HepG2 (cell line): ENCODE measurements at regions not wholly inside any gene's neighbourhood (a gene's known extent, or its start where the extent isn't known, plus 50 kb on each side); places are given as distances from the start of the nearest gene placed in this dataset.

Experiments
- NR2F1 ChIP-seq, 2 experiments: fragments of 450-650 bp in 1 of 2; formaldehyde crosslinking in 1 of 2; IDR thresholded peaks; 2 replicates each; pipeline versions ENCODE4 v1.5.0 to v1.6.1; 2016 to 2020; ENCODE audit warnings: mild to moderate bottlenecking in 1 of 2, missing compliant biosample characterization in 1 of 2, missing genetic modification reagents in 1 of 2, moderate library complexity in 1 of 2
- RAD51 ChIP-seq: fragments of 450-650 bp; IDR thresholded peaks from 2 replicates; pipeline ENCODE4 v1.6.1; 2016; ENCODE audit warnings: borderline replicate concordance
- RORA ChIP-seq: sonication (generic); formaldehyde crosslinking; IDR thresholded peaks from 2 replicates; pipeline ENCODE4 v1.5.0; 2020; ENCODE audit warnings: mild to moderate bottlenecking, missing genetic modification reagents, moderate library complexity
- SMC3 ChIP-seq: IDR thresholded peaks from 2 replicates; pipeline ENCODE4 v1.6.1; 2011; ENCODE audit warnings: low read length, improper control_type of control experiment
- TEAD3 ChIP-seq: optimal IDR thresholded peaks from 2 replicates; pipeline ENCODE3; 2016; ENCODE audit warnings: borderline replicate concordance
- ZNF335 ChIP-seq: sonication (generic); formaldehyde crosslinking; IDR thresholded peaks from 2 replicates; pipeline ENCODE4 v1.4.0; 2020; ENCODE audit warnings: missing genetic modification reagents
- TF ChIP-seq, protein P1 (sequence below): sonication (generic); formaldehyde crosslinking; IDR thresholded peaks from 2 replicates; pipeline ENCODE4 v1.4.0; 2020; ENCODE audit warnings: mild to moderate bottlenecking, missing genetic modification reagents

DNA sequence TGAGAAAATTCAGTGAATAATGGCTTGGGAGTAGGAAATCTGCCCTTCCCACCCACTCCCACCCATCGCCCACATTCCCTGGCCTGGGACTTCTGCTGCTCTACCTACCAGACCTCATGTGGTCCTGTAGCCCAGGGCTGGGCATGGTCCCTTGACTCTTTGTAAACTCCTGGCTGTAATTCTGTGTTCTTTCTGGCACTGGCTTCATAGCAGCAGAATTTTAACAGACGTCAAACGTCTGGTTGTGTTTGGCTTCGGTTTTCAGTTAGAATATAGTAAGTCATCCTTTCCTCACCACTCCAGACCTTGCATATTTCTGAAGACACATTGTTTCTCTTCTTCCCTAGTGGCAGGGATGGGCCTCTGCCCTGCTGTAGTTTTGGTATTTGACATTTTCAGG, 210.6 kb downstream of the CSNK2A3 start:
- no peak for TF ChIP-seq ZNF335 (CRISPR knock-in tag)
- TF ChIP-seq SMC3 = no peak
- TF ChIP-seq RORA (CRISPR knock-in tag) = no peak
- TF ChIP-seq, protein P1, sequence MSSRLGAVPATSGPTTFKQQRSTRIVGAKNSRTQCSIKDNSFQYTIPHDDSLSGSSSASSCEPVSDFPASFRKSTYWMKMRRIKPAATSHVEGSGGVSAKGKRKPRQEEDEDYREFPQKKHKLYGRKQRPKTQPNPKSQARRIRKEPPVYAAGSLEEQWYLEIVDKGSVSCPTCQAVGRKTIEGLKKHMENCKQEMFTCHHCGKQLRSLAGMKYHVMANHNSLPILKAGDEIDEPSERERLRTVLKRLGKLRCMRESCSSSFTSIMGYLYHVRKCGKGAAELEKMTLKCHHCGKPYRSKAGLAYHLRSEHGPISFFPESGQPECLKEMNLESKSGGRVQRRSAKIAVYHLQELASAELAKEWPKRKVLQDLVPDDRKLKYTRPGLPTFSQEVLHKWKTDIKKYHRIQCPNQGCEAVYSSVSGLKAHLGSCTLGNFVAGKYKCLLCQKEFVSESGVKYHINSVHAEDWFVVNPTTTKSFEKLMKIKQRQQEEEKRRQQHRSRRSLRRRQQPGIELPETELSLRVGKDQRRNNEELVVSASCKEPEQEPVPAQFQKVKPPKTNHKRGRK (CRISPR knock-in tag) = no peak
- TF ChIP-seq RAD51 = no peak
- TF ChIP-seq TEAD3 = no peak
- no peak for TF ChIP-seq NR2F1 (CRISPR knock-in tag; IDR thresholded peaks at IDR 0.05)
